SK-N-SH (cell line): ENCODE measurements at regions not wholly inside any gene's neighbourhood (a gene's known extent, or its start where the extent isn't known, plus 50 kb on each side); places are given as distances from the start of the nearest gene placed in this dataset.

Source experiments
- CTCF ChIA-PET: fragments of 300-600, 350-600 bp; formaldehyde crosslinking; extraction: SDS; loops from one replicate; lab custom pipeline; 2021; lab: Yijun Ruan, JAX
- POLR2A ChIA-PET: fragments of 350-600 bp; sonication (Branson Sonifier 250); formaldehyde crosslinking; extraction: SDS; loops from one replicate; lab custom pipeline; 2020; ENCODE audit warnings: antibody characterized with exemption, inconsistent platforms; lab: Yijun Ruan, JAX
- DNase-seq: peaks from one replicate; pipeline ENCODE4 v3.0.0; 2012
- H2AFZ ChIP-seq: fragments of 200-600 bp; sonication (generic); 2 replicates; pipeline ENCODE4 v1.8.1; 2016; ENCODE audit warnings: antibody characterized with exemption, mild to moderate bottlenecking, low read depth
- H3F3A ChIP-seq: fragments of 200-600 bp; sonication (generic); replicated peaks from 2 replicates; pipeline ENCODE3; 2016; ENCODE audit warnings: antibody characterized with exemption, mild to moderate bottlenecking; ENCODE audit not compliant: insufficient read depth
- H3K27ac ChIP-seq, 2 experiments: fragments of 200-500 bp in 1 of 2; fragments of 200-600 bp in 1 of 2; sonication (Bioruptor generic) in 1 of 2; sonication (generic), shearing (Covaris generic) in 1 of 2; 2 replicates each; pipeline versions ENCODE4 v1.5.1 to v1.6.1; 2014 to 2016; ENCODE audit warnings: low read depth in 2 of 2, inconsistent platforms in 1 of 2, low read length in 1 of 2, mild to moderate bottlenecking in 1 of 2, mixed read lengths in 1 of 2
- H3K27me3 ChIP-seq: fragments of 200-600 bp; sonication (generic), shearing (Covaris generic); 2 replicates; pipeline ENCODE4 v1.6.1; 2016; ENCODE audit warnings: mixed run types; ENCODE audit not compliant: insufficient read depth
- H3K36me3 ChIP-seq, 2 experiments: fragments of 200-500 bp in 1 of 2; fragments of 200-600 bp in 1 of 2; sonication (Bioruptor generic) in 1 of 2; sonication (generic) in 1 of 2; replicated peaks in 1 of 2; 2 replicates each; pipeline versions ENCODE3 to v1.5.1; 2014 to 2016; ENCODE audit warnings: low read length in 1 of 2, mild to moderate bottlenecking in 1 of 2; ENCODE audit not compliant: insufficient read depth in 2 of 2, control insufficient read depth in 1 of 2
- H3K4me1 ChIP-seq, 2 experiments: fragments of 200-500 bp in 1 of 2; fragments of 200-600 bp in 1 of 2; sonication (Bioruptor generic) in 1 of 2; sonication (generic), shearing (Covaris generic) in 1 of 2; 2 replicates each; pipeline versions ENCODE4 v1.5.1 to v1.6.1; 2014 to 2016; ENCODE audit warnings: low read depth in 1 of 2, low read length in 1 of 2, mixed run types in 1 of 2; ENCODE audit not compliant: insufficient read depth in 2 of 2, control insufficient read depth in 1 of 2
- H3K4me2 ChIP-seq: fragments of 200-600 bp; sonication (generic), shearing (Covaris generic); 2 replicates; pipeline ENCODE4 v1.6.1; 2017; ENCODE audit warnings: mixed run types
- H3K4me3 ChIP-seq, 2 experiments: fragments of 200-500 bp in 1 of 2; fragments of 200-600 bp in 1 of 2; sonication (Bioruptor generic) in 1 of 2; sonication (generic), shearing (Covaris generic) in 1 of 2; 2 replicates each; pipeline versions ENCODE4 v1.5.1 to v1.8.1; 2014 to 2016; ENCODE audit warnings: low read depth in 2 of 2, inconsistent platforms in 1 of 2, low read length in 1 of 2, mild to moderate bottlenecking in 1 of 2, mixed read lengths in 1 of 2, moderate library complexity in 1 of 2
- H3K79me2 ChIP-seq: fragments of 200-600 bp; sonication (generic); 2 replicates; pipeline ENCODE4 v1.8.1; 2017; ENCODE audit warnings: mild to moderate bottlenecking; ENCODE audit not compliant: insufficient read depth
- H3K9ac ChIP-seq: fragments of 200-600 bp; sonication (generic); 2 replicates; pipeline ENCODE4 v1.6.1; 2017; ENCODE audit warnings: mixed run types
- H3K9me2 ChIP-seq: fragments of 200-600 bp; sonication (generic); 2 replicates; pipeline ENCODE4 v1.6.1; 2017; ENCODE audit warnings: mixed run types
- H3K9me3 ChIP-seq: fragments of 200-600 bp; sonication (generic); 2 replicates; pipeline ENCODE4 v1.6.1; 2017; ENCODE audit warnings: mixed run types, mild to moderate bottlenecking, moderate library complexity
- H4K20me1 ChIP-seq: fragments of 200-600 bp; sonication (generic); 2 replicates; pipeline ENCODE4 v1.6.1; 2017; ENCODE audit warnings: mild to moderate bottlenecking, mixed run types; ENCODE audit not compliant: insufficient read depth
- CHD2 ChIP-seq: fragments of 150-350 bp; IDR thresholded peaks from 2 replicates; pipeline ENCODE4 v1.6.1; 2018; ENCODE audit warnings: low read length; ENCODE audit not compliant: partially characterized antibody
- ELF1 ChIP-seq: IDR thresholded peaks from 2 replicates; pipeline ENCODE4 v1.4.0; 2012
- FOSL2 ChIP-seq: IDR thresholded peaks from 2 replicates; pipeline ENCODE4 v1.4.0; 2012; ENCODE audit warnings: low read depth, mild to moderate bottlenecking, moderate library complexity, borderline replicate concordance
- GABPA ChIP-seq: IDR thresholded peaks from 2 replicates; pipeline ENCODE4 v1.4.0; 2012; ENCODE audit warnings: low read depth, mild to moderate bottlenecking
- IRF3 ChIP-seq: fragments of 150-350 bp; IDR thresholded peaks from 2 replicates; pipeline ENCODE4 v1.6.1; 2016; ENCODE audit warnings: mild to moderate bottlenecking, low read depth, low read length
- JUND ChIP-seq: IDR thresholded peaks from 2 replicates; pipeline ENCODE4 v1.4.0; 2012
- MAX ChIP-seq: IDR thresholded peaks from 2 replicates; pipeline ENCODE4 v1.4.0; 2012; ENCODE audit warnings: low read depth
- MEF2A ChIP-seq: IDR thresholded peaks from 2 replicates; pipeline ENCODE4 v1.4.0; 2012; ENCODE audit warnings: low read depth, borderline replicate concordance
- RAD21 ChIP-seq: IDR thresholded peaks from 2 replicates; pipeline ENCODE4 v1.6.1; 2012; ENCODE audit warnings: mild to moderate bottlenecking, low read length
- RXRA ChIP-seq: IDR thresholded peaks from 2 replicates; pipeline ENCODE4 v1.4.0; 2012; ENCODE audit warnings: low read depth, mild to moderate bottlenecking, borderline replicate concordance
- USF1 ChIP-seq: IDR thresholded peaks from 2 replicates; pipeline ENCODE4 v1.4.0; 2012; ENCODE audit warnings: low read depth, borderline replicate concordance
- USF2 ChIP-seq: fragments of 150-350 bp; IDR thresholded peaks from 2 replicates; pipeline ENCODE4 v1.6.1; 2017; ENCODE audit warnings: antibody characterized with exemption, low read length, low read depth, borderline replicate concordance
- YY1 ChIP-seq: IDR thresholded peaks from 2 replicates; pipeline ENCODE4 v1.4.0; 2012; ENCODE audit warnings: low read depth, mild to moderate bottlenecking
- ZBTB33 ChIP-seq: IDR thresholded peaks from 2 replicates; pipeline ENCODE4 v1.4.0; 2012; ENCODE audit warnings: low read depth, borderline replicate concordance
- WGBS: methylation state at CpG from one replicate; pipeline ENCODE4 v1.1.6; 2017; ENCODE audit warnings: low lambda C conversion rate; 5-methylcytosine and 5-hydroxymethylcytosine counted together

- no peak for TF ChIP-seq MEF2A
- no peak for TF ChIP-seq USF1
- no peak for TF ChIP-seq YY1
- no peak for TF ChIP-seq RAD21
- TF ChIP-seq IRF3 = no peak
- no peak for TF ChIP-seq GABPA
- no peak for TF ChIP-seq USF2
Observed at GRCh38 chr4:59537246-59537886, 1662.8 kb upstream of the ADGRL3 start (continued).

GRCh38 chr4:59539401-59539800 lies 1660.7 kb upstream of the ADGRL3 start:
- Histone ChIP-seq H3K27ac (no peak overlapping the region), H2AFZ (no peak overlapping the region), H3K4me3 (no peak overlapping the region), H3K36me3 (no peaks in the 10 kb centered on the region), H4K20me1 (no peaks in the 10 kb centered on the region), H3F3A (no peaks in the 10 kb centered on the region), H3K27me3 (no peaks in the 10 kb centered on the region), H3K9me3 (no peaks in the 10 kb centered on the region), H3K9ac (no peak overlapping the region), H3K79me2 (no peaks in the 10 kb centered on the region), H3K9me2 (no peaks in the 10 kb centered on the region), H3K4me1 (no peaks in the 10 kb centered on the region), H3K4me2 (no peak overlapping the region)
- WGBS = 37% methylated on average over 4 of the region's 4 CpGs
- ChIA-PET POLR2A (no interaction called here), CTCF (no interaction called here)
- TF ChIP-seq JUND (no peak), FOSL2 (no peak), ELF1 (no peak), MAX (no peak), RXRA (no peak), CHD2 (no peak), RAD21 (no peak)
- no peak for DNase-seq

- Histone ChIP-seq H3K27ac (no peak overlapping the region), H3K4me2 (no peak overlapping the region), H3K9ac (no peak overlapping the region), H3K9me3 (no peaks in the 10 kb centered on the region), H3K79me2 (no peaks in the 10 kb centered on the region), H3K27me3 (no peaks in the 10 kb centered on the region), H3K9me2 (no peaks in the 10 kb centered on the region), H3K4me3 (no peak overlapping the region), H3F3A (no peaks in the 10 kb centered on the region), H2AFZ (no peak overlapping the region), H3K4me1 (no peaks in the 10 kb centered on the region), H3K36me3 (no peaks in the 10 kb centered on the region), H4K20me1 (no peaks in the 10 kb centered on the region)
- 49% methylated on average over 2 of the region's 2 CpGs for WGBS
- POLR2A ChIA-PET = no interaction called here
- DNase-seq = no peak
- no peak for TF ChIP-seq ZBTB33
- no peak for TF ChIP-seq JUND
- no peak for TF ChIP-seq GABPA
- CTCF ChIA-PET = interaction anchor here (0.6 kb wide), 1 partner anchor 57 kb away, joined by 3 read pairs; no protein-coding TSS in a partner anchor
Observed at GRCh38 chr4:59540311-59540710, 1659.8 kb upstream of the ADGRL3 start.
